CD8-positive, alpha-beta memory T cell (primary cell): ENCODE measurements at regions not wholly inside any gene's neighbourhood (a gene's known extent, or its start where the extent isn't known, plus 50 kb on each side); places are given as distances from the start of the nearest gene placed in this dataset.

Experiments
- CTCF ChIA-PET: fragments of 350-600 bp; sonication (Branson Sonifier 250); formaldehyde crosslinking; loops from one replicate; lab custom pipeline; 2021; ENCODE audit warnings: antibody characterized with exemption; lab: Charles Lee
- POLR2A ChIA-PET: fragments of 350-600 bp; sonication (Branson Sonifier 250); formaldehyde crosslinking; loops from one replicate; lab custom pipeline; 2021; ENCODE audit warnings: antibody characterized with exemption; lab: Charles Lee
- DNase-seq, 5 donors: peaks; one replicate each; pipeline versions ENCODE4 v3.0.0 to v3.0.0-alpha.2; 2020 to 2022; ENCODE audit warnings: mixed read lengths in 1 of 5
- H3K27ac ChIP-seq: one replicate; pipeline ENCODE4 v1.7.0; 2013; ENCODE audit warnings: low read depth, mild to moderate bottlenecking, low read length, moderate library complexity
- H3K27me3 ChIP-seq: 2 replicates; pipeline ENCODE4 v1.7.0; 2013; ENCODE audit warnings: low read length, mild to moderate bottlenecking; ENCODE audit not compliant: insufficient read depth, poor library complexity, severe bottlenecking
- H3K36me3 ChIP-seq: 2 replicates; pipeline ENCODE4 v1.7.0; 2013; ENCODE audit warnings: mild to moderate bottlenecking, low read length, moderate library complexity; ENCODE audit not compliant: insufficient read depth
- H3K4me1 ChIP-seq: 2 replicates; pipeline ENCODE4 v1.7.0; 2013; ENCODE audit warnings: mild to moderate bottlenecking, low read length, moderate library complexity; ENCODE audit not compliant: insufficient read depth
- H3K4me3 ChIP-seq: 2 replicates; pipeline ENCODE4 v1.7.0; 2013; ENCODE audit warnings: mild to moderate bottlenecking, low read length
- H3K9me3 ChIP-seq: 2 replicates; pipeline ENCODE4 v1.7.0; 2013; ENCODE audit warnings: mild to moderate bottlenecking, low read length
- H3K27ac Mint-ChIP-seq, 8 donors: one replicate each; pipeline ENCODE4 v1.8.0; 2020 to 2021; ENCODE audit warnings: mixed read lengths in 8 of 8, mild to moderate bottlenecking in 6 of 8, inconsistent platforms in 3 of 8, moderate library complexity in 3 of 8
- H3K27me3 Mint-ChIP-seq, 2 donors: one replicate each; pipeline ENCODE4 v1.8.0; 2020 to 2021; ENCODE audit warnings: mixed read lengths in 2 of 2, mild to moderate bottlenecking in 1 of 2, moderate library complexity in 1 of 2
- H3K36me3 Mint-ChIP-seq, 3 donors: one replicate each; pipeline ENCODE4 v1.8.0; 2020 to 2021; ENCODE audit warnings: mixed read lengths in 3 of 3, inconsistent platforms in 1 of 3, mild to moderate bottlenecking in 1 of 3
- H3K4me1 Mint-ChIP-seq, 3 donors: one replicate each; pipeline ENCODE4 v1.8.0; 2020 to 2021; ENCODE audit warnings: mixed read lengths in 3 of 3, inconsistent platforms in 1 of 3, mild to moderate bottlenecking in 1 of 3
- H3K4me3 Mint-ChIP-seq, 7 donors: one replicate each; pipeline ENCODE4 v1.8.0; 2020 to 2021; ENCODE audit warnings: mixed read lengths in 7 of 7, mild to moderate bottlenecking in 6 of 7, moderate library complexity in 4 of 7, inconsistent platforms in 2 of 7
- H3K9me3 Mint-ChIP-seq, 5 donors: one replicate each; pipeline ENCODE4 v1.8.0; 2020 to 2022; ENCODE audit warnings: mixed read lengths in 5 of 5, mild to moderate bottlenecking in 3 of 5, moderate library complexity in 2 of 5, inconsistent platforms in 1 of 5

DNA sequence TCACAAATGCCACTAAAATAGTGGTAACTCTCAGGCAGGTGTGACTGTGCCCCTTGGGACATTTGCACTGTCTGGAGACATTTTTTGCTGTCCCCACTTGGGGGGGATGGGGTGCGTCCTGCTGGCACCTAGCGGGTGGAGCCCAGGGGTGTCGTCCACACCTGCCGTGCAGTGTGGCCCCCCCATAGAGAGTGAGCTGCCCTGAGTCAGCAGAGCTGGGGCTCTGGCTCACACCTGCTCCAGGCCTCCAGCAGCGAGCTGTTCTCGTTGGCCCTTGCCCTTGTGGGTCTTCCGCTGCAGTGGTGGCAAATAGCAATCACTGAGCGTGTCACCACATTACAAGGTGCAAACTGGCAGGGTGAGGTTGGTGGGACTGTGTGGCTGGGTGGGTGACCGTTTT lies 64.6 kb downstream of the CLDN34 start:
- POLR2A ChIA-PET = no interaction called here
- no peaks in the 10 kb centered on the region for H3K27me3 ChIP-seq
- no peaks in the 10 kb centered on the region for H3K36me3 ChIP-seq
- H3K27ac ChIP-seq = no peak overlapping the region
- H3K27ac Mint-ChIP-seq = no peak overlapping the region
- peaks cover 3 to 18% (median 4%) of the 10 kb centered on the region in 3 donors for H3K4me1 Mint-ChIP-seq
- DNase-seq = no peak
- no peak overlapping the region for H3K4me3 ChIP-seq
- CTCF ChIA-PET = no interaction called here
- H3K4me1 ChIP-seq = no peaks in the 10 kb centered on the region
- no peaks in the 10 kb centered on the region for H3K9me3 ChIP-seq
- no peak overlapping the region for H3K4me3 Mint-ChIP-seq
- no peaks in the 10 kb centered on the region for H3K9me3 Mint-ChIP-seq
- no peaks in the 10 kb centered on the region for H3K27me3 Mint-ChIP-seq
- H3K36me3 Mint-ChIP-seq = peaks cover 0 to 4% (median 0%) of the 10 kb centered on the region in 3 donors

DNA sequence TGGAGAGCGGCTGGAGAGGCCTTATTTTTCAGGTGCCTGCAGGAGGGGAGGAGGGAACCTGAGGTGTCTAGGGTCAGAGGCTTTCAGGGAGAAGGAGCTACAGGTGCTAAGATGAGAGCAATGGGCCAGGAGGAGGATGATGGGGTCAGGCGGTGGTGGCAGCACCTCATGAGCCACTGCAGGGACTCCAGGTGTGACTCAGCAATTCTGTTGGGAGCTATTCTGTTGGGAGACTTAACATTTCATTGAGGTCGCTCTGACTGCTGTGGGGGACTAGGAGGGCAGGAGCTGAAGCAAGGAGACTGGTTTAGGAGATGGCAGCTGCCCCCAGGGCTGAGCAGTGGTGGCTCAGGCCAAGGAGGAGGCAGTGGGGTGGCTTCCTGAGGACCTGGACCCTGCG lies 65.0 kb downstream of the CLDN34 start:
- no peak overlapping the region for H3K27ac ChIP-seq
- no peaks in the 10 kb centered on the region for H3K9me3 ChIP-seq
- no peak for DNase-seq
- POLR2A ChIA-PET = no interaction called here
- H3K4me3 ChIP-seq = no peak overlapping the region
- Mint-ChIP-seq H3K27ac (no peak overlapping the region), H3K4me3 (no peak overlapping the region), H3K9me3 (no peaks in the 10 kb centered on the region), H3K4me1 (peaks cover 3 to 18% (median 4%) of the 10 kb centered on the region in 3 donors), H3K27me3 (no peaks in the 10 kb centered on the region), H3K36me3 (peaks cover 0 to 4% (median 0%) of the 10 kb centered on the region in 3 donors)
- no peaks in the 10 kb centered on the region for H3K27me3 ChIP-seq
- no peaks in the 10 kb centered on the region for H3K4me1 ChIP-seq
- CTCF ChIA-PET = no interaction called here
- H3K36me3 ChIP-seq = no peaks in the 10 kb centered on the region

DNA sequence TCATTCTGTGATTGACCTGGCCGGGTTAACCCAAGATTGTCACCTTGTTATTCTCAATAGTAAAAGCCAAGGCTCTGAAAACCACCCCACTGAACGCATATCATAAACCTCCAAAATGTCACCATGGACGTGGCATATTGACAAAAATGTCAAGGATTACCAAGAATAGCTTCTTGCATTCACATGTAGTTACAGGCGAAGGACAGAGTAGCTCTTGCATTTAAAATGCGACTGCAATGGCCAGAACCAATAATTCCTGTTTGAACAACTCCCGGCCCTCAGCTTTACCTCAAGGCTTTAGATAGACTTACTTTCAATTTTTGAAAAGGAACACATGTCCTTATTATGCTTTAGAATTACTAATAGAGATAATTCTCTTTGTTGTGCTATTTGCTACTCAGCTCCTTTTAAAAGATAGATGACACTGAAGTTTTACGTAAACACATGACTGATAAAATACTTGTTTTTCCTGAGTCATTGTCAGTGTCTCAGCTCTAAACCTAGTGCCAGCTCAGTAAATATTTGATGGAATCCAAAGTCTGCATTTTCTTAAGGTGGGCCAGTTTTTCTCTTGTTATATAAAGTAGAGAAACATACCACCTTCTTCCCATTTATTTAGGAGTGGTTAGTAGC lies 66.3 kb downstream of the CLDN34 start:
- CTCF ChIA-PET = no interaction called here

DNA sequence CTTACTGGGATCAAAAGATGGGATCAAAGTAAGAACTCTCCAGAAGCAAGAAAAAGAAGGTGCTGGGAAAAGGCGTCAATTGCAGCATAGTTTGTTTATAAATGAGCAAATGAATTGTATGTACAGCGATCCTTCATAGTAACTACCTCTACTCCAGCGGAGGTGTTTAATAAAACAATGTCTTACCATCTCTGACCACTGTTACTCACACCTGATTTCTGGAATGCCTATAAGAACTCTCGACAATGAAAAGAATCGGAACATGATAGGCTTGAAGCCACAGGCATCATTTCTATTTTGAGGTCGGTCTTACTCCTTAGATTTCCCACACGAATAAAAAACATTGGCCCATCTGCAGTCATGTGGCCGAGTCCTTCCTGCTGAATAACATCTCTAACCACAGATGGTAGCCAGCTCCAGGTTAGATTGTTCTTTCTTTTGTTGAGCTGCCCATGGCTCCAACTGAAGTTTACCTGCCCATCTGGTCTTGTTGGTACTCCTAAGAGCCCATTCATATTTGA lies 67.6 kb downstream of the CLDN34 start:
- ChIA-PET POLR2A (no interaction called here), CTCF (no interaction called here)
- H3K9me3 Mint-ChIP-seq = no peaks in the 10 kb centered on the region
- Histone ChIP-seq H3K4me1 (no peaks in the 10 kb centered on the region), H3K9me3 (no peaks in the 10 kb centered on the region), H3K27ac (no peak overlapping the region), H3K4me3 (no peak overlapping the region), H3K27me3 (no peaks in the 10 kb centered on the region), H3K36me3 (no peaks in the 10 kb centered on the region)
- no peak overlapping the region for H3K27ac Mint-ChIP-seq
- H3K4me3 Mint-ChIP-seq = no peak overlapping the region
- H3K36me3 Mint-ChIP-seq = peaks cover 0 to 1% (median 0%) of the 10 kb centered on the region in 3 donors
- H3K27me3 Mint-ChIP-seq = no peaks in the 10 kb centered on the region
- H3K4me1 Mint-ChIP-seq = peaks cover 3 to 18% (median 4%) of the 10 kb centered on the region in 3 donors
- DNase-seq = no peak

More for the DNA sequence above, 66.3 kb downstream of the CLDN34 start:
- no peak for DNase-seq
- Histone ChIP-seq H3K4me1 (no peaks in the 10 kb centered on the region), H3K9me3 (no peaks in the 10 kb centered on the region), H3K27me3 (no peaks in the 10 kb centered on the region), H3K27ac (no peak overlapping the region), H3K4me3 (no peak overlapping the region), H3K36me3 (no peaks in the 10 kb centered on the region)
- H3K9me3 Mint-ChIP-seq = no peaks in the 10 kb centered on the region
- no peak overlapping the region for H3K4me3 Mint-ChIP-seq
- peaks cover 3 to 18% (median 4%) of the 10 kb centered on the region in 3 donors for H3K4me1 Mint-ChIP-seq
- H3K27ac Mint-ChIP-seq = peak overlapping the region in 1 of 8 donors; percentile 21
- H3K36me3 Mint-ChIP-seq = peaks cover 0 to 1% (median 0%) of the 10 kb centered on the region in 3 donors
- H3K27me3 Mint-ChIP-seq = no peaks in the 10 kb centered on the region
- POLR2A ChIA-PET = no interaction called here

DNA sequence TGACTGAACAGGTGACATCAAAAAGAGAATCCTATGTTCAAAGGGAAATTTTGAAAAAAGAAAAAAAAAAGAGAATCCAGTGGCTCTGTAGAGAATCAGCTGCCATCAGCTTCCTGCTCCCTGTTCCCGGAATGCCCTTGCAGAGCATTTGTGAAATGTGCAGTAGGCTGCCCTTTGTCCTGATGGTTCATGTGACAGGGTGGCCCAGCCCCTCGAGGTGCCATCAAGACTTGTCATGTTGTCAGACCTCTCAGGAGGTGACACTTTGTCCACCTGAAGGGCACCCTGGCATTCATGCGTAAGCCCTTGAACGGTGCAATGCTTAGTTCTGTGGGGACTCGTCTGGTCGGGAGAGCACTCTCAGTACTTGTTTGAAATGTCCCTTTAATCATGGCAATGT lies 71.4 kb downstream of the CLDN34 start:
- Histone ChIP-seq H3K36me3 (no peaks in the 10 kb centered on the region), H3K27me3 (no peaks in the 10 kb centered on the region), H3K27ac (no peak overlapping the region), H3K4me1 (no peaks in the 10 kb centered on the region), H3K9me3 (no peaks in the 10 kb centered on the region), H3K4me3 (no peak overlapping the region)
- peaks cover 2 to 15% (median 3%) of the 10 kb centered on the region in 3 donors for H3K4me1 Mint-ChIP-seq
- CTCF ChIA-PET = no interaction called here
- DNase-seq = no peak
- H3K27me3 Mint-ChIP-seq = no peaks in the 10 kb centered on the region
- peak overlapping the region in 1 of 8 donors; percentile 29 for H3K27ac Mint-ChIP-seq
- no peaks in the 10 kb centered on the region for H3K36me3 Mint-ChIP-seq
- H3K9me3 Mint-ChIP-seq = no peaks in the 10 kb centered on the region
- POLR2A ChIA-PET = no interaction called here
- no peak overlapping the region for H3K4me3 Mint-ChIP-seq

DNA sequence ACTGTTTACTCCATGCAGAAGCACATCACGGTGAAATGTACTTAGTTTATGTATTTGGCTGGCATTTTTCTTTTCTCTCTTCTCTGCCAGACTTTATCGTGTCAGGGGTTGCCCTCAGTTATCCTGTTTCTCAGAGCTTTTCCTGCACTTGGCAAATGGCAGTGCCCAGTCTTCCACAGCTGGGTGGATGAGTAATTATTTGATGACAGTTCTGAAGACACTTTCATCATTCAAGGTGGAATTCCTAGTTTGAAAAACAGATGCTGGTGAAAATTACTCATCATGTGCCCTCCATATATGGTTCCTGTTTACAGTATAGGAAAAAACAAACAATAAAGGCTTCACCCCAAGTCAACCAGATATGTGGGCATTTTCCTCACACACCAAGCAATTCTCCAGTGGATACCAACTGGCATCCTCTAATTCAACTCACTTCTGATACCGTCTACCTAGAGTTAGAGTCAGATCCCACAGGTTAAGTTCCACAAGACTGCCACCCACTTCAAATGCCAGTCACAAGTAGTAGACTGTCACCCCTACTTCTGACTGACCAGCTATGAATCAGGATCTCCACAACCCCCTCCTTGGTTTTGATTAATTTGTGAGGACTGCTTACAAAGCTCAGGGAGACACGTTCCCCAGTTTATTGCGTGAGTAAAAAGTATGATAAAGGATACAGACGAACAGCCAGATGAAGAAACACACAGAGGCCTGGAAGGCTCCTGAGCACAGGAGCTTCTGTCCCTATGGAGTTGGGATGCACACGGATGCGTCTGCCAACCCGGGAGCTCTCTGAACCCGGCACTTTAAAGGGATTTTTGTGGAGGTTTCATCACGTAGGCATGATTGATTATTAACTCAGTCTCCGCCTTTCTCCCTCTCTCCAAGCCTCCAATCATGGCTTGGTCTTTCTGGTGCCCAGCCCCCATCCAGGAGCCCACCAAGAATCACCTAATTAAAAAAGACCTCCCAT lies 72.9 kb downstream of the CLDN34 start:
- no peak overlapping the region for H3K27ac ChIP-seq
- no peak for DNase-seq
- H3K27ac Mint-ChIP-seq = peak overlapping the region in 1 of 8 donors; percentile 60
- no peaks in the 10 kb centered on the region for H3K36me3 ChIP-seq
- no peaks in the 10 kb centered on the region for H3K9me3 ChIP-seq
- H3K4me3 Mint-ChIP-seq = no peak overlapping the region
- H3K36me3 Mint-ChIP-seq = no peaks in the 10 kb centered on the region
- no peaks in the 10 kb centered on the region for H3K4me1 ChIP-seq
- no peaks in the 10 kb centered on the region for H3K9me3 Mint-ChIP-seq
- peaks cover 0 to 1% of the 10 kb centered on the region in 2 donors for H3K27me3 Mint-ChIP-seq
- CTCF ChIA-PET = no interaction called here
- H3K27me3 ChIP-seq = no peaks in the 10 kb centered on the region
- peaks cover 0 to under 1% (median 0%) of the 10 kb centered on the region in 3 donors for H3K4me1 Mint-ChIP-seq
- H3K4me3 ChIP-seq = no peak overlapping the region
- POLR2A ChIA-PET = no interaction called here

DNA sequence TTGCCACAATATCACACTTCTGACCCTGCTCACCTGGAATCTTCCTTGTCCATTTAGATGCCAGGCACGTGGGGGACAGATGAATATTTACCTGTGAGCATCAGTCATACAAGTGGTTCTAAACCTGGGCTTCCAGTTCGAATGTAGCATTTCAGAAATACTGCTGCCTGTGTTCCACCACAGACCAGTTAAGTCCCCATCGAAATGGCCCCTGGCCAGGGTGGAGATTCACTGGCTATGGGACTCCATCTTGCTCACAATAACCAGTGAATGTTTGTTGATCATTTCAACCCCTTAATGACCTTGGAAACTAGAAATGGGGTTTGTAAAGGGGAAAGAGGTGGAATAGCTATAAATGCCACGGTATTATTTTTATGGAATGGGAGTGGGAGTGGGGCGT lies 73.8 kb downstream of the CLDN34 start:
- H3K27ac ChIP-seq = no peak overlapping the region
- H3K27me3 Mint-ChIP-seq = peaks cover 0 to 3% of the 10 kb centered on the region in 2 donors
- no peak overlapping the region for H3K4me3 ChIP-seq
- DNase-seq = no peak
- CTCF ChIA-PET = interaction anchor here (1.2 kb wide), 1 partner anchor 79 kb away, joined by 3 read pairs; no protein-coding TSS in a partner anchor
- H3K27me3 ChIP-seq = no peaks in the 10 kb centered on the region
- H3K9me3 ChIP-seq = no peaks in the 10 kb centered on the region
- no peaks in the 10 kb centered on the region for H3K36me3 Mint-ChIP-seq
- H3K27ac Mint-ChIP-seq = no peak overlapping the region
- no peak overlapping the region for H3K4me3 Mint-ChIP-seq
- no peaks in the 10 kb centered on the region for H3K36me3 ChIP-seq
- H3K4me1 Mint-ChIP-seq = no peaks in the 10 kb centered on the region
- H3K4me1 ChIP-seq = no peaks in the 10 kb centered on the region
- POLR2A ChIA-PET = no interaction called here
- H3K9me3 Mint-ChIP-seq = no peaks in the 10 kb centered on the region

DNA sequence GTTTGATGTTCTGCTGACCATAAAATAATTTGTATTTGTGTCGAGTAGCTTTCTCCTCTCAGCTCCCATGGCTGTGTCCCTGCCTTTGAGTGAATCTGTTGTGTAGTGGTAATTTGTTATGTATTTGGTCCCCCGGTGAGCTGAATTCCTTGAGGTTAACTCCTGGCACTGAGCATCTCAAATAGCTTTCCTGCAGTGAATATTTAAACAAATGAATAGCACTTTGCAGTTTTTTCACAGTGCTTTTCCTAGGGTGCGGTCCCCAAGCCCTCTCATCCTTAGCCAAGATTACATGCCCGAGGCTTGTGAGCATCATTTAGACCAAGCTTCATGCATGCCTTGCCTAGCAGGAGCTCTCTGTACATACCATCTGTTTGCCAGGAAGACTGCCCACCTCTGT lies 74.2 kb downstream of the CLDN34 start:
- no peak overlapping the region for H3K27ac ChIP-seq
- H3K4me1 Mint-ChIP-seq = no peaks in the 10 kb centered on the region
- no peaks in the 10 kb centered on the region for H3K9me3 Mint-ChIP-seq
- H3K27me3 Mint-ChIP-seq = peaks cover 0 to 3% of the 10 kb centered on the region in 2 donors
- no peak overlapping the region for H3K27ac Mint-ChIP-seq
- no peaks in the 10 kb centered on the region for H3K9me3 ChIP-seq
- H3K36me3 ChIP-seq = no peaks in the 10 kb centered on the region
- ChIA-PET POLR2A (no interaction called here), CTCF (interaction anchor here (1.2 kb wide), 1 partner anchor 78 kb away, joined by 3 read pairs; no protein-coding TSS in a partner anchor)
- no peaks in the 10 kb centered on the region for H3K36me3 Mint-ChIP-seq
- no peak for DNase-seq
- no peaks in the 10 kb centered on the region for H3K4me1 ChIP-seq
- no peaks in the 10 kb centered on the region for H3K27me3 ChIP-seq
- H3K4me3 ChIP-seq = no peak overlapping the region
- H3K4me3 Mint-ChIP-seq = no peak overlapping the region
